IMR-90 (cell line): ENCODE measurements at regions not wholly inside any gene's neighbourhood (a gene's known extent, or its start where the extent isn't known, plus 50 kb on each side); places are given as distances from the start of the nearest gene placed in this dataset.

Source experiments
- ATAC-seq: fragments of 200-7000 bp; cut with Tn5 transposase; 2 replicates; pipeline ENCODE4 v1.9.1; 2020; ENCODE audit warnings: low read depth, mild to moderate bottlenecking, moderate library complexity
- BruUV-seq: library from RNA; stranded (reverse); fragments of 400-500 nt; replicated peaks from 2 replicates; lab custom pipeline; 2021; lab: Mats Ljungman, UMichigan
- CTCF ChIA-PET: fragments of 300-600 bp; formaldehyde crosslinking; extraction: SDS; loops from one replicate; lab custom pipeline; 2021; ENCODE audit warnings: antibody characterized with exemption; lab: Yijun Ruan, JAX
- POLR2A ChIA-PET: fragments of 300-600 bp; sonication (Branson Sonifier 250); formaldehyde crosslinking; loops from one replicate; lab custom pipeline; 2022; ENCODE audit warnings: antibody characterized with exemption; ENCODE audit not compliant: unreplicated experiment; lab: Charles Lee
- DNase-seq: peaks from one replicate; pipeline ENCODE4 v3.0.0; 2013
- H2AFZ ChIP-seq: replicated peaks from 2 replicates; pipeline ENCODE3; 2013; ENCODE audit warnings: low read length, mild to moderate bottlenecking; ENCODE audit not compliant: poor library complexity
- H2AK5ac ChIP-seq: 2 replicates; pipeline ENCODE4 v1.6.1; 2013; ENCODE audit warnings: low read depth, low read length, inconsistent platforms
- H2AK9ac ChIP-seq: replicated peaks from 2 replicates; pipeline ENCODE3; 2013; ENCODE audit warnings: mild to moderate bottlenecking, low read depth, low read length, moderate library complexity; ENCODE audit not compliant: poor library complexity
- H2BK120ac ChIP-seq: 2 replicates; pipeline ENCODE4 v1.6.1; 2013; ENCODE audit warnings: low read depth, low read length, inconsistent platforms
- H2BK15ac ChIP-seq: 3 replicates; pipeline ENCODE4 v1.6.1; 2013; ENCODE audit warnings: low read depth, low read length, inconsistent platforms
- H2BK20ac ChIP-seq: 2 replicates; pipeline ENCODE4 v1.6.1; 2013; ENCODE audit warnings: low read depth, mild to moderate bottlenecking, inconsistent platforms, low read length, moderate library complexity
- H2BK5ac ChIP-seq: 2 replicates; pipeline ENCODE4 v1.6.1; 2013; ENCODE audit warnings: mild to moderate bottlenecking, low read depth, low read length, inconsistent platforms; ENCODE audit not compliant: poor library complexity, severe bottlenecking
- H3K14ac ChIP-seq: replicated peaks from 2 replicates; pipeline ENCODE4 v1.6.1; 2013; ENCODE audit warnings: low read depth, low read length, inconsistent platforms
- H3K18ac ChIP-seq: 2 replicates; pipeline ENCODE4 v1.6.1; 2013; ENCODE audit warnings: low read depth, low read length, control low read depth
- H3K23ac ChIP-seq: 2 replicates; pipeline ENCODE4 v1.6.1; 2013; ENCODE audit warnings: low read depth, low read length, inconsistent platforms
- H3K27ac ChIP-seq: 2 replicates; pipeline ENCODE4 v1.5.1; 2013; ENCODE audit warnings: mild to moderate bottlenecking, control low read depth, low read length; ENCODE audit not compliant: insufficient read depth
- H3K27me3 ChIP-seq: 2 replicates; pipeline ENCODE4 v1.6.1; 2013; ENCODE audit warnings: low read length; ENCODE audit not compliant: control insufficient read depth, insufficient read depth
- H3K36me3 ChIP-seq: 2 replicates; pipeline ENCODE4 v1.6.1; 2013; ENCODE audit warnings: low read length, mixed read lengths; ENCODE audit not compliant: control insufficient read depth, insufficient read depth
- H3K4ac ChIP-seq: 2 replicates; pipeline ENCODE4 v1.6.1; 2013; ENCODE audit warnings: low read depth, low read length, inconsistent platforms
- H3K4me1 ChIP-seq: 2 replicates; pipeline ENCODE4 v1.6.1; 2013; ENCODE audit warnings: low read length, mixed read lengths; ENCODE audit not compliant: control insufficient read depth, insufficient read depth
- H3K4me2 ChIP-seq: 2 replicates; pipeline ENCODE4 v1.6.1; 2013; ENCODE audit warnings: low read depth, mild to moderate bottlenecking, control low read depth, low read length, moderate library complexity
- H3K4me3 ChIP-seq: 2 replicates; pipeline ENCODE4 v1.5.1; 2013; ENCODE audit warnings: low read depth, mild to moderate bottlenecking, control low read depth, low read length, moderate library complexity; ENCODE audit not compliant: insufficient read depth
- H3K56ac ChIP-seq: 2 replicates; pipeline ENCODE4 v1.6.1; 2013; ENCODE audit warnings: low read length, inconsistent platforms; ENCODE audit not compliant: insufficient read depth; ENCODE audit errors: extremely low read depth
- H3K79me1 ChIP-seq, 2 experiments: 2 replicates each; pipeline ENCODE4 v1.6.1; 2013; ENCODE audit warnings: low read length in 2 of 2, inconsistent platforms in 1 of 2, low read depth in 1 of 2
- H3K9ac ChIP-seq: 2 replicates; pipeline ENCODE4 v1.6.1; 2013; ENCODE audit warnings: low read depth, low read length, control low read depth
- H3K9me1 ChIP-seq: 2 replicates; pipeline ENCODE4 v1.6.1; 2013; ENCODE audit warnings: low read length, inconsistent platforms; ENCODE audit not compliant: insufficient read depth
- H3K9me3 ChIP-seq: 2 replicates; pipeline ENCODE4 v1.6.1; 2013; ENCODE audit warnings: low read length; ENCODE audit not compliant: control insufficient read depth, insufficient read depth
- H4K20me1 ChIP-seq: 2 replicates; pipeline ENCODE4 v1.6.1; 2013; ENCODE audit warnings: low read length, inconsistent platforms; ENCODE audit not compliant: insufficient read depth
- H4K5ac ChIP-seq: 2 replicates; pipeline ENCODE4 v1.6.1; 2013; ENCODE audit warnings: mild to moderate bottlenecking, low read depth, low read length, control low read depth
- H4K8ac ChIP-seq, 2 experiments: 2 replicates each; pipeline ENCODE4 v1.6.1; 2013; ENCODE audit warnings: low read depth in 2 of 2, low read length in 2 of 2, control low read depth in 1 of 2, inconsistent platforms in 1 of 2
- H4K91ac ChIP-seq: 2 replicates; pipeline ENCODE4 v1.6.1; 2013; ENCODE audit warnings: low read depth, low read length, inconsistent platforms; ENCODE audit not compliant: insufficient read depth
- BHLHE40 ChIP-seq: fragments of 150-350 bp; IDR thresholded peaks from 2 replicates; pipeline ENCODE4 v1.6.1; 2016; ENCODE audit warnings: mild to moderate bottlenecking, low read depth, low read length
- CEBPB ChIP-seq: IDR thresholded peaks from 2 replicates; pipeline ENCODE4 v1.6.1; 2012; ENCODE audit warnings: low read depth, low read length, improper control_type of control experiment
- CHD1 ChIP-seq: IDR thresholded peaks from 2 replicates; pipeline ENCODE4 v1.6.1; 2012; ENCODE audit warnings: low read depth, low read length, improper control_type of control experiment
- FOS ChIP-seq: fragments of 150-350 bp; IDR thresholded peaks from 2 replicates; pipeline ENCODE4 v1.6.1; 2016; ENCODE audit warnings: low read depth, low read length
- MAFK ChIP-seq: IDR thresholded peaks from 2 replicates; pipeline ENCODE4 v1.6.1; 2012; ENCODE audit warnings: low read depth, low read length, improper control_type of control experiment
- MAZ ChIP-seq: IDR thresholded peaks from 2 replicates; pipeline ENCODE4 v1.6.1; 2012; ENCODE audit warnings: low read depth, mild to moderate bottlenecking, low read length, improper control_type of control experiment, moderate library complexity, borderline replicate concordance
- MXI1 ChIP-seq: IDR thresholded peaks from 2 replicates; pipeline ENCODE4 v1.6.1; 2012; ENCODE audit warnings: low read depth, mild to moderate bottlenecking, low read length, moderate library complexity, borderline replicate concordance
- POLR2A ChIP-seq: IDR thresholded peaks from 2 replicates; pipeline ENCODE4 v1.6.1; 2012; ENCODE audit warnings: mild to moderate bottlenecking, low read depth, low read length
- RAD21 ChIP-seq: IDR thresholded peaks from 2 replicates; pipeline ENCODE4 v1.6.1; 2012; ENCODE audit warnings: low read length, improper control_type of control experiment
- RCOR1 ChIP-seq: IDR thresholded peaks from 2 replicates; pipeline ENCODE4 v1.6.1; 2012; ENCODE audit warnings: mild to moderate bottlenecking, low read length, improper control_type of control experiment; ENCODE audit not compliant: insufficient replicate concordance
- RFX5 ChIP-seq: IDR thresholded peaks from 2 replicates; pipeline ENCODE4 v1.8.0; 2012; ENCODE audit warnings: low read depth, mild to moderate bottlenecking, low read length, moderate library complexity
- SMC3 ChIP-seq: fragments of 150-350 bp; IDR thresholded peaks from 2 replicates; pipeline ENCODE4 v1.6.1; 2016; ENCODE audit warnings: low read depth, mild to moderate bottlenecking, antibody characterized with exemption, low read length, moderate library complexity
- USF2 ChIP-seq: fragments of 150-350 bp; IDR thresholded peaks from 2 replicates; pipeline ENCODE4 v1.6.1; 2017; ENCODE audit warnings: mild to moderate bottlenecking, antibody characterized with exemption, low read length, low read depth
- WGBS, 2 experiments: methylation state at CpG; one replicate each; pipeline versions ENCODE4 v1.1.5 to v1.1.7; 2013; ENCODE audit warnings: missing lambda C conversion rate in 2 of 2; ENCODE audit not compliant: insufficient read length in 1 of 2; ENCODE audit errors: extremely low coverage in 2 of 2; 5-methylcytosine and 5-hydroxymethylcytosine counted together
- dilution Hi-C: fragments of 300-500 bp; cut with HindIII; formaldehyde crosslinking; loops from one replicate; pipeline ENCODE4 v1.14.3; 2018; ENCODE audit warnings: low sequenced_read_pairs; ENCODE audit not compliant: unreplicated experiment
- in situ Hi-C: fragments of 300-500 bp; cut with MboI; formaldehyde crosslinking; loops from 3 replicates; pipeline ENCODE4 v1.14.3; 2019; ENCODE audit warnings: low sequenced_read_pairs, inconsistent platforms, mixed read lengths
- intact Hi-C: fragments of 100-400 bp; cut with micrococcal nuclease; formaldehyde crosslinking; loops from 2 replicates; pipeline ENCODE4 v1.10.0; 2022
- TF ChIP-seq, protein P1 (sequence below): fragments of 150-350 bp; IDR thresholded peaks from 2 replicates; pipeline ENCODE4 v1.6.1; 2016; ENCODE audit warnings: low read depth, mild to moderate bottlenecking, low read length, moderate library complexity, borderline replicate concordance
- TF ChIP-seq, protein P2 (sequence below): conservative IDR thresholded peaks from 2 replicates; pipeline ENCODE4 v1.5.1; 2012; ENCODE audit warnings: mild to moderate bottlenecking, low read depth, low read length, improper control_type of control experiment

DNA sequence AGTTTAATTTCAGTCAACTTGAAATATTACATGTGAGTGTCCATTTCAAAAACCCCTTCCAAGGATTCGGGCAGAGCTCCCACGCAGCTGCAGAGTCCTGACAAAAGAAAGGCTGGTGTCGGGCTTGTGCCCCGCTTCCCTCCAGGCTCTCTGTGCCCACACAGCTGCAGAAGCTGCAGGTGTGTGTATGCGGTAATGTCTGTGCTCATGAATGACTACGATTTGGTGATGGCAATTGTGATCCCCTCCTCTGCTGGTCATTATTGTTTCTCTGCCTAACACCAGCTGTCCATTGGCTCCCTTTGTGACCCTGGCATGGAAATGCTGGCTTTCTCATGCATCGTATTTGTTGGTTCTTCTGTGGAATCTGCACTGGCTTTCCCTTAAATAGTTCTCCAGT lies 224.8 kb downstream of the NUP35 start:
- TF ChIP-seq MAFK (no peak), BHLHE40 (no peak), CEBPB (no peak), CHD1 (no peak), POLR2A (no peak), MAZ (no peak), RAD21 (no peak), FOS (no peak), SMC3 (no peak), RFX5 (no peak), USF2 (no peak), RCOR1 (no peak), MXI1 (no peak)
- TF ChIP-seq, protein P1, sequence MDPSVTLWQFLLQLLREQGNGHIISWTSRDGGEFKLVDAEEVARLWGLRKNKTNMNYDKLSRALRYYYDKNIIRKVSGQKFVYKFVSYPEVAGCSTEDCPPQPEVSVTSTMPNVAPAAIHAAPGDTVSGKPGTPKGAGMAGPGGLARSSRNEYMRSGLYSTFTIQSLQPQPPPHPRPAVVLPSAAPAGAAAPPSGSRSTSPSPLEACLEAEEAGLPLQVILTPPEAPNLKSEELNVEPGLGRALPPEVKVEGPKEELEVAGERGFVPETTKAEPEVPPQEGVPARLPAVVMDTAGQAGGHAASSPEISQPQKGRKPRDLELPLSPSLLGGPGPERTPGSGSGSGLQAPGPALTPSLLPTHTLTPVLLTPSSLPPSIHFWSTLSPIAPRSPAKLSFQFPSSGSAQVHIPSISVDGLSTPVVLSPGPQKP, result no peak
- TF ChIP-seq, protein P2, sequence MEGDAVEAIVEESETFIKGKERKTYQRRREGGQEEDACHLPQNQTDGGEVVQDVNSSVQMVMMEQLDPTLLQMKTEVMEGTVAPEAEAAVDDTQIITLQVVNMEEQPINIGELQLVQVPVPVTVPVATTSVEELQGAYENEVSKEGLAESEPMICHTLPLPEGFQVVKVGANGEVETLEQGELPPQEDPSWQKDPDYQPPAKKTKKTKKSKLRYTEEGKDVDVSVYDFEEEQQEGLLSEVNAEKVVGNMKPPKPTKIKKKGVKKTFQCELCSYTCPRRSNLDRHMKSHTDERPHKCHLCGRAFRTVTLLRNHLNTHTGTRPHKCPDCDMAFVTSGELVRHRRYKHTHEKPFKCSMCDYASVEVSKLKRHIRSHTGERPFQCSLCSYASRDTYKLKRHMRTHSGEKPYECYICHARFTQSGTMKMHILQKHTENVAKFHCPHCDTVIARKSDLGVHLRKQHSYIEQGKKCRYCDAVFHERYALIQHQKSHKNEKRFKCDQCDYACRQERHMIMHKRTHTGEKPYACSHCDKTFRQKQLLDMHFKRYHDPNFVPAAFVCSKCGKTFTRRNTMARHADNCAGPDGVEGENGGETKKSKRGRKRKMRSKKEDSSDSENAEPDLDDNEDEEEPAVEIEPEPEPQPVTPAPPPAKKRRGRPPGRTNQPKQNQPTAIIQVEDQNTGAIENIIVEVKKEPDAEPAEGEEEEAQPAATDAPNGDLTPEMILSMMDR, result no peak
- Histone ChIP-seq H2BK20ac (no peak overlapping the region), H2AFZ (no peak overlapping the region), H3K4me3 (no peak overlapping the region), H3K36me3 (no peaks in the 10 kb centered on the region), H2BK5ac (no peak overlapping the region), H2BK120ac (no peak overlapping the region), H4K5ac (no peak overlapping the region), H3K14ac (no peak overlapping the region), H3K56ac (no peak overlapping the region), H3K18ac (no peak overlapping the region), H3K23ac (no peak overlapping the region), H4K91ac (no peak overlapping the region), H3K9ac (no peak overlapping the region), H3K4me1 (no peaks in the 10 kb centered on the region), H3K4me2 (no peak overlapping the region), H3K27me3 (no peaks in the 10 kb centered on the region), H4K20me1 (no peaks in the 10 kb centered on the region), H2BK15ac (no peak overlapping the region), H3K9me1 (no peaks in the 10 kb centered on the region), H3K79me1 (no peaks in the 10 kb centered on the region), H2AK9ac (no peak overlapping the region), H3K27ac (no peak overlapping the region), H3K4ac (no peak overlapping the region), H2AK5ac (no peak overlapping the region), H3K9me3 (no peaks in the 10 kb centered on the region), H4K8ac (no peak overlapping the region)
- ChIA-PET CTCF (no interaction called here), POLR2A (no interaction called here)
- intact Hi-C loops (no loop called here), in situ Hi-C loops (no loop called here), dilution Hi-C loops (no loop called here)
- no TSS peak for BruUV-seq
- DNase-seq, result no peak
- WGBS, 2 experiments, result no CpG with 5 or more reads among the region's 7 CpGs
- ATAC-seq, result no peak
